ENCODE measurements at regions not wholly inside any gene's neighbourhood (a gene's known extent, or its start where the extent isn't known, plus 50 kb on each side); places are given as distances from the start of the nearest gene placed in this dataset.

DNA sequence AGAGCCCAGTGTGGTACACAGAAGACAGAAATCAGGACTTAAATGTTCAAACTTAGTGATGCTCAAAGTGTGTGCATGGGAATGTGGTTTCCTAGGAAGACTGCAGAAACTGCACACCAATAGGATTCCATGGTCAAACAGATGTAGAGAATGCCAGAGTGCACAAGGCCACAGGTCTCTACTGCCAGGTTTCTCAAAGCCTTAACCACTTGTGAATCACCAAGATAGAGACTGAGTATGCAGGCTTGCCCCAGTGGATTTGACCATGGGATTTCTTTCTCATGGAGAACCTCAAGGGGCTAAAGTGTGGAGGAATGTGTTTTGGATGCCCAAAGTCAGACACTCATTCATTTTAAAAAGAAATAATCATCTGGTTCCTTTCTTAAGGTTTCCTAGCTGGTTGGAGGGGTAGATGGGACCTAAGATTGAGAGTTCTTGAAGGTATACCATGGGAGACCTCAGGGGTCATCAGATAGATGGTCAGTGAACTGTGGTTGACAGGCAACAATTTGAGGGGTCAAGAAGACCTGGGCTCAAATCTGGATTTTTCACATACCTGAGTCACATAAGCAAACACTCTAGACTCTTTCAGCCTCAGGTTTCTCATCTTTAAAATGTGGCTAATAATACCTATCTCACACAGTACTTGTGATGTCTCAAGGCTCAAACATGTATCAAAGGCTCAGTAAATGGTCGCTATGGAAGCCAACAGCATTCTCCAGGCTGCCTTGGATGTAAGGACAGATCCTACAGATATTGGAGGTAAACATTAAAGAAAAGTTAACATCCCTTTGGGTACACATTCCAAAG lies 81.1 kb downstream of the BOD1 start:
- no peak for TF ChIP-seq CTCF (IDR thresholded peaks at IDR 0.05)
- TF ChIP-seq POLR2A (IDR thresholded peaks at IDR 0.05), result no peak
- TF ChIP-seq POLR2AphosphoS5 (IDR thresholded peaks at IDR 0.05), result no peak
- TF ChIP-seq EP300 (IDR thresholded peaks at IDR 0.05), result no peak
